AG04449 (cell line): ENCODE measurements at regions not wholly inside any gene's neighbourhood (a gene's known extent, or its start where the extent isn't known, plus 50 kb on each side); places are given as distances from the start of the nearest gene placed in this dataset.
"Not testable (repeated sequence)": the region's sequence is repeated elsewhere in the genome, so short reads cannot be mapped to it uniquely, and the experiment has no call there.

Source experiments
- CTCF ChIA-PET: fragments of 350-600 bp; formaldehyde crosslinking; extraction: SDS; loops from one replicate; lab custom pipeline; 2021; ENCODE audit warnings: antibody characterized with exemption; lab: Yijun Ruan, JAX
- POLR2A ChIA-PET: fragments of 400-600, 350-600 bp; formaldehyde crosslinking; extraction: SDS; loops from one replicate; lab custom pipeline; 2020; ENCODE audit warnings: antibody characterized with exemption, inconsistent platforms; lab: Yijun Ruan, JAX
- DNase-seq: peaks from one replicate; pipeline ENCODE4 v3.0.0-alpha.2; 2010; ENCODE audit warnings: low read depth, low spot score
- H3K4me3 ChIP-seq: 2 replicates; pipeline ENCODE4 v1.5.1; 2011; ENCODE audit warnings: low read depth, mild to moderate bottlenecking, control low read depth, low read length
- TF ChIP-seq, protein P1 (sequence below): IDR thresholded peaks from one replicate; pipeline ENCODE4 v1.5.1; 2011; ENCODE audit warnings: mild to moderate bottlenecking, moderate library complexity, low read length, control low read depth, inconsistent platforms; ENCODE audit not compliant: insufficient read depth; ENCODE audit errors: missing control alignments

- DNase-seq, POLR2A ChIA-PET, H3K4me3 ChIP-seq, CTCF ChIA-PET: not testable (repeated sequence)
These were observed 53.1 kb upstream of the HUNK start for GRCh38 chr21:31819692-31820091.

- CTCF ChIA-PET, H3K4me3 ChIP-seq, POLR2A ChIA-PET, DNase-seq: not testable (repeated sequence)
These were observed 58.5 kb upstream of the HUNK start for GRCh38 chr21:31814356-31814755.

DNA sequence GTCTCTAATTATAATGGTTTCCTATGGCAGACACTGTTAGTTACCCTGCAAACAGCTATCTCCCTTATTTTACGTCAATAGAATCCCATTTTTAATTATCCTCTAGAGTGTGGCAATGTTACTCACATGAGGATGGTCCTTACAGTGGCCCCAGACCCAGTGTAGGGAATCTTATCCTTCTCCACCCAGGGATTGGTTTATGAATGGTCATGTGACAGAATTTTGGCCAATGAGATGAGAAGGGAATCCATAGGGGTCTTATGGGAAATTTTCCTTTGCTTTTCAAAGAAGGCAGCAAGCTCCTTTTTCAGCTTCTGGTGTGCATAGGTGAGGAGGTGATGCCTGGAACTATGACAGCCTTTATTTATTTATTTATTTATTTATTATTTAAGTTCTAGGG, 59.0 kb upstream of the HUNK start:
- TF ChIP-seq, protein P1, sequence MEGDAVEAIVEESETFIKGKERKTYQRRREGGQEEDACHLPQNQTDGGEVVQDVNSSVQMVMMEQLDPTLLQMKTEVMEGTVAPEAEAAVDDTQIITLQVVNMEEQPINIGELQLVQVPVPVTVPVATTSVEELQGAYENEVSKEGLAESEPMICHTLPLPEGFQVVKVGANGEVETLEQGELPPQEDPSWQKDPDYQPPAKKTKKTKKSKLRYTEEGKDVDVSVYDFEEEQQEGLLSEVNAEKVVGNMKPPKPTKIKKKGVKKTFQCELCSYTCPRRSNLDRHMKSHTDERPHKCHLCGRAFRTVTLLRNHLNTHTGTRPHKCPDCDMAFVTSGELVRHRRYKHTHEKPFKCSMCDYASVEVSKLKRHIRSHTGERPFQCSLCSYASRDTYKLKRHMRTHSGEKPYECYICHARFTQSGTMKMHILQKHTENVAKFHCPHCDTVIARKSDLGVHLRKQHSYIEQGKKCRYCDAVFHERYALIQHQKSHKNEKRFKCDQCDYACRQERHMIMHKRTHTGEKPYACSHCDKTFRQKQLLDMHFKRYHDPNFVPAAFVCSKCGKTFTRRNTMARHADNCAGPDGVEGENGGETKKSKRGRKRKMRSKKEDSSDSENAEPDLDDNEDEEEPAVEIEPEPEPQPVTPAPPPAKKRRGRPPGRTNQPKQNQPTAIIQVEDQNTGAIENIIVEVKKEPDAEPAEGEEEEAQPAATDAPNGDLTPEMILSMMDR: no peak
- ChIA-PET CTCF (interaction anchor here (1.5 kb wide), 1 partner anchor 59 kb away, joined by 4 read pairs; the partner anchor contains the start of gene HUNK), POLR2A (no interaction called here)
- no peak overlapping the region for H3K4me3 ChIP-seq
- DNase-seq: no peak

- H3K4me3 ChIP-seq: no peak overlapping the region
- POLR2A ChIA-PET: no interaction called here
- CTCF ChIA-PET: interaction anchor here (1.0 kb wide), 2 partner anchors 11 to 18 kb away, joined by 3 read pairs; no protein-coding TSS in a partner anchor
- DNase-seq: no peak
- TF ChIP-seq, protein P1: no peak
These were observed 68.8 kb upstream of the HUNK start for GRCh38 chr21:31804008-31804394.

- CTCF ChIA-PET: interaction anchor here (0.7 to 1.0 kb wide), 2 partner anchors 17 to 63 kb away, joined by 3 read pairs; no protein-coding TSS in a partner anchor
- no peak overlapping the region for H3K4me3 ChIP-seq
- TF ChIP-seq, protein P1: no peak
- DNase-seq: no peak
- POLR2A ChIA-PET: no interaction called here
These were observed 69.5 kb upstream of the HUNK start for GRCh38 chr21:31803039-31804007.

DNA sequence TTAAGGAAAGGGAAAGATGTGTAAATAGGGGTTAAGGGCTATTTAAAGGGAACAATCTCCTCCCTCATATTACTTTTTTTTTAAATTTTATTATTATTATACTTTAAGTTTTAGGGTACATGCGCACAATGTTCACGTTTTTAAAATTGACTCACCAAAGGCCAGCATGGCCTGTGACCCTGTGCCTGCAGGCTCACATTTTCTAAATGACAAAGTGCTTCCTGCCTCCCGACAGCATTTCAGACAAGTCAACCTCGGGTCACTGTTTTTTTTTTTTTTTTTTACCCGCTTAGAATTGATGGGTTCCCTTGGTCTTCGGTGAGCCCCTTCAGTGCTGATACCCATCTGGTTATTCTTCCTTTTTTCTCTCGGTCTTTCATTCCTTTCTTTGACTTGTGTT, 70.4 kb upstream of the SCAF4 start:
- no peak overlapping the region for H3K4me3 ChIP-seq
- no peak for DNase-seq
- POLR2A ChIA-PET: no interaction called here
- TF ChIP-seq, protein P1: no peak
- CTCF ChIA-PET: no interaction called here

DNA sequence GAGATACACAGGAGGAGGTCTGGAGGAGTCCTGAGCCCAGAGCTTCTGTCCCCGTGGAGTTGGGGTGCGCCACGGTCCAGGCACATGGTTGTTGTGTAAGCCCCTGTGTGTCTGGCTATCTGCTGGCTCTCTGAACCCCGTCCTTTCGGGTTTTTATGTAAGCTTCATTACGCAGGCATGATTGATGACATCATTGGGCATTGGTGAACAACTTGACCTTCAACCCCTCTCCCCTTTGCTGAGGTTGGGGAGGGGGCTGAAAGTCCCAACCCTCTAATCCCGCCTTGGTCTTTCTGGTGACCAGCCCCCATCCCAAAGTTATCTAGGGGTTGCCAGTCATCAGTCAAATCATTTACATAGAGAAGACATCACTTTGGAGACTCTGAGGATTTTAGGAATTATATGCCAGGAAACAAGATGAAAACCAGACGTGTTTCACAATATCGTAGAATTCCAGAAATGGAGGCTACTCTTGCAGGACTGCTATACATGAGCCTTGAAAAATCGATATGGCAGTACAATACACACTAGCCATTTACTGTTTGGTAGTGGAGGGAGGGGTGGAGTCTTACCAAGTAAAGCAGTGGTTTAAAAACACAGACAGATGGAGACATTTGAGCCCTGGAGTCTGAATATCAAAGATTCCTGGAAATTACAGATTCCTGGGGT, 69.8 kb upstream of the SCAF4 start:
- CTCF ChIA-PET: interaction anchor here (1.2 kb wide), 1 partner anchor 16 kb away, joined by 4 read pairs; no protein-coding TSS in a partner anchor
- POLR2A ChIA-PET: no interaction called here
- TF ChIP-seq, protein P1: no peak
- no peak overlapping the region for H3K4me3 ChIP-seq
- no peak for DNase-seq
